Mammary epithelial cell (primary cell): ENCODE measurements at regions not wholly inside any gene's neighbourhood (a gene's known extent, or its start where the extent isn't known, plus 50 kb on each side); places are given as distances from the start of the nearest gene placed in this dataset.

Experiments used
- EZH2 ChIP-seq: IDR thresholded peaks from 2 replicates; pipeline ENCODE4 v1.6.1; 2012; ENCODE audit warnings: low read length, inconsistent platforms, borderline replicate concordance
- TF ChIP-seq, protein P1 (sequence below), 2 donors: IDR thresholded peaks in 1 of 2; conservative IDR thresholded peaks in 1 of 2; 2 replicates each; pipeline ENCODE4 v1.5.1; 2011 to 2012; ENCODE audit warnings: inconsistent platforms in 2 of 2, low read length in 2 of 2, mild to moderate bottlenecking in 2 of 2, control low read depth in 1 of 2, low read depth in 1 of 2; ENCODE audit not compliant: insufficient read depth in 1 of 2; ENCODE audit errors: extremely low read depth in 1 of 2

DNA sequence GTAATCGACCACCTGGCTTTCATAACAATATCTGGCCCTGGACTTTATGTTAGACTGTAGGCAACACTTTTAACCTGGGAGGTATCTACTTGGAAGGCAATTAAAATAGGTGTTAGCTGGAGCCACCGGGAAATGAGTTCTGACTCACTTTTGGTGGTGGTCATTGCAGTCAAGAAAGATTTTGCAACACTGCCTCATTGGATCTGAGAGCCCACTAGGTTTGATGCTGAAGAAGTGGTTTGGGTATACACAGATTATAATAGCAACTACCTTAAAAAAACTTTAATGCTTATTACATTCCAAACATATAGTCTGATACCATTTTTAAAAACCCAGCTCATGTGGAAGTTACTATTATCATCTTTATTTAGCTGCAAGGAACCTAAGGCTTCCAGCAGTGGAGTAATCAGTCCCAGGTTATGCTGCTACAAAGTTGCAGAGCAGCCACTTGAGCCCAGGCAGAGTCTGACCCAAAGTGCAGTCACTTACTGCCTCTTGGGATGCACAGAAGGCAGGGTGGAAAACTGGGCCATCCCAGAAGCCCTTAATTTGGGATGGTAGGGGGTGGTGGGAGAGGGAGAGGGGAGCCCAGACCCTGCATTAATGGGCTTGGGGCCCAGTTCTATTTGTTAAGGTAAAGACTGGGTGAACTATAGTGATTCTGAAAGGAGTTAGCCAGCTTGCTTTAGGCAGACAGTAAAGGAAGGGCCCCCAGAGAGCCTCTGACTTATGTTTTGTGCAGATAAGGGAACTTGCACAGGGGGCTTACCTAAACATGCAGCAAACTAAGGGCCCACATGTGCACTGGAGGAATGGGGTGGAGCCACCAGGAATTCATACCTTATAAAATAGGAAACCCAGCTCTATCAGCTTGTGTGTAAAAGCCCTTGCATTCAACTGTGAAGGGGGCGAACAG is 149.4 kb downstream of the SNX19 start:
- TF ChIP-seq, protein P1, sequence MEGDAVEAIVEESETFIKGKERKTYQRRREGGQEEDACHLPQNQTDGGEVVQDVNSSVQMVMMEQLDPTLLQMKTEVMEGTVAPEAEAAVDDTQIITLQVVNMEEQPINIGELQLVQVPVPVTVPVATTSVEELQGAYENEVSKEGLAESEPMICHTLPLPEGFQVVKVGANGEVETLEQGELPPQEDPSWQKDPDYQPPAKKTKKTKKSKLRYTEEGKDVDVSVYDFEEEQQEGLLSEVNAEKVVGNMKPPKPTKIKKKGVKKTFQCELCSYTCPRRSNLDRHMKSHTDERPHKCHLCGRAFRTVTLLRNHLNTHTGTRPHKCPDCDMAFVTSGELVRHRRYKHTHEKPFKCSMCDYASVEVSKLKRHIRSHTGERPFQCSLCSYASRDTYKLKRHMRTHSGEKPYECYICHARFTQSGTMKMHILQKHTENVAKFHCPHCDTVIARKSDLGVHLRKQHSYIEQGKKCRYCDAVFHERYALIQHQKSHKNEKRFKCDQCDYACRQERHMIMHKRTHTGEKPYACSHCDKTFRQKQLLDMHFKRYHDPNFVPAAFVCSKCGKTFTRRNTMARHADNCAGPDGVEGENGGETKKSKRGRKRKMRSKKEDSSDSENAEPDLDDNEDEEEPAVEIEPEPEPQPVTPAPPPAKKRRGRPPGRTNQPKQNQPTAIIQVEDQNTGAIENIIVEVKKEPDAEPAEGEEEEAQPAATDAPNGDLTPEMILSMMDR (conservative IDR thresholded peaks at IDR 0.05 in 1 of 2, IDR thresholded peaks at IDR 0.05 in 1 of 2; ENCODE audit: extremely low read depth in 1 of 2, insufficient read depth in 1 of 2, low read depth in 1 of 2, low read length in 2 of 2) = no peak
- TF ChIP-seq EZH2 = no peak
